ENCODE measurements at regions not wholly inside any gene's neighbourhood (a gene's known extent, or its start where the extent isn't known, plus 50 kb on each side); places are given as distances from the start of the nearest gene placed in this dataset.

- intact Hi-C loops (cut with micrococcal nuclease) = no loop called here
- Mint-ChIP-seq H3K9me3 (ENCODE audit: insufficient read depth) (peaks cover 1% of the 10 kb centered on the region), H3K4me3 (no peak overlapping the region), H3K27ac (no peak overlapping the region), H3K4me1 (no peaks in the 10 kb centered on the region), H3K27me3 (no peaks in the 10 kb centered on the region)
- no peak overlapping the region for H2AFZ ChIP-seq (ENCODE audit: insufficient read depth, low read depth, low read length, poor library complexity, severe bottlenecking)
- no peaks in the 10 kb centered on the region for H4K20me1 ChIP-seq (ENCODE audit: control insufficient read depth, insufficient read depth, low read length, poor library complexity, severe bottlenecking)
- H3K4me1 ChIP-seq (ENCODE audit: control insufficient read depth in 2 of 2, insufficient read depth in 2 of 2, low read length in 2 of 2) = no peaks in the 10 kb centered on the region
- H3K4me3 ChIP-seq (ENCODE audit: control extremely low read depth in 1 of 5, extremely low read depth in 1 of 5, insufficient read depth in 1 of 5, low read depth in 2 of 5, low read length in 4 of 5) = no peak overlapping the region
- no peaks in the 10 kb centered on the region for H3K79me2 ChIP-seq (ENCODE audit: control insufficient read depth, insufficient read depth, low read length)
- DNase-seq (no peak), ATAC-seq (ENCODE audit: low read depth) (no peak)
- no peak overlapping the region for H3K27ac ChIP-seq (ENCODE audit: low read length in 2 of 2)
- peaks cover 0 to 3% (median 0%) of the 10 kb centered on the region in 3 donors for H3K9me3 ChIP-seq (ENCODE audit: control extremely low read depth in 1 of 3, control insufficient read depth in 2 of 3, insufficient read depth in 1 of 3, low read length in 2 of 3)
- no peaks in the 10 kb centered on the region for H3K27me3 ChIP-seq (replicated peaks in 1 of 4; ENCODE audit: control extremely low read depth in 1 of 4, control insufficient read depth in 3 of 4, insufficient read depth in 4 of 4, low read length in 3 of 4)
- CTCF ChIA-PET = no interaction called here
- WGBS (ENCODE audit: insufficient coverage) = 93% methylated on average over 3 of the region's 6 CpGs
- TF ChIP-seq CTCF (IDR thresholded peaks at IDR 0.05) (no peak), EZH2 (IDR thresholded peaks at IDR 0.05; ENCODE audit: borderline replicate concordance, insufficient read depth, low read depth, low read length, poor library complexity, severe bottlenecking) (no peak)
- no peak overlapping the region for H3K9ac ChIP-seq (ENCODE audit: low read length)
- no peaks in the 10 kb centered on the region for H3K36me3 ChIP-seq (replicated peaks in 1 of 2; ENCODE audit: control extremely low read depth in 1 of 2, control insufficient read depth in 1 of 2, extremely low read depth in 1 of 2, insufficient read depth in 2 of 2, low read length in 1 of 2)
- H3K4me2 ChIP-seq (replicated peaks; ENCODE audit: low read depth, low read length, poor library complexity, severe bottlenecking) = no peak overlapping the region
- POLR2A ChIA-PET = no interaction called here
Observed at GRCh38 chr6:106832766-106833510, 141.6 kb downstream of the CD24 start.

- no peak for DNase-seq
- Mint-ChIP-seq H3K9me3 (ENCODE audit: insufficient read depth) (peaks cover 2% of the 10 kb centered on the region), H3K4me3 (no peak overlapping the region), H3K4me1 (peaks cover 2% of the 10 kb centered on the region), H3K27me3 (no peaks in the 10 kb centered on the region), H3K27ac (no peak overlapping the region)
- Histone ChIP-seq H3K36me3 (replicated peaks in 1 of 2; ENCODE audit: control extremely low read depth in 1 of 2, control insufficient read depth in 1 of 2, extremely low read depth in 1 of 2, insufficient read depth in 2 of 2, low read length in 1 of 2) (no peaks in the 10 kb centered on the region), H4K20me1 (ENCODE audit: control insufficient read depth, insufficient read depth, low read length, poor library complexity, severe bottlenecking) (no peaks in the 10 kb centered on the region), H3K4me1 (ENCODE audit: control insufficient read depth in 2 of 2, insufficient read depth in 2 of 2, low read length in 2 of 2) (no peaks in the 10 kb centered on the region), H3K4me3 (ENCODE audit: control extremely low read depth in 1 of 5, extremely low read depth in 1 of 5, insufficient read depth in 1 of 5, low read depth in 2 of 5, low read length in 4 of 5) (no peak overlapping the region), H2AFZ (ENCODE audit: insufficient read depth, low read depth, low read length, poor library complexity, severe bottlenecking) (peak overlapping the region; percentile 31), H3K79me2 (ENCODE audit: control insufficient read depth, insufficient read depth, low read length) (no peaks in the 10 kb centered on the region), H3K27ac (ENCODE audit: low read length in 2 of 2) (no peak overlapping the region), H3K4me2 (replicated peaks; ENCODE audit: low read depth, low read length, poor library complexity, severe bottlenecking) (no peak overlapping the region), H3K9me3 (ENCODE audit: control extremely low read depth in 1 of 3, control insufficient read depth in 2 of 3, insufficient read depth in 1 of 3, low read length in 2 of 3) (peaks cover 0 to 3% (median 0%) of the 10 kb centered on the region in 3 donors), H3K27me3 (replicated peaks in 1 of 4; ENCODE audit: control extremely low read depth in 1 of 4, control insufficient read depth in 3 of 4, insufficient read depth in 4 of 4, low read length in 3 of 4) (no peaks in the 10 kb centered on the region), H3K9ac (ENCODE audit: low read length) (no peak overlapping the region)
- 100% methylated on average over 1 of the region's 2 CpGs for WGBS (ENCODE audit: insufficient coverage)
- ATAC-seq (ENCODE audit: low read depth) = no peak
- intact Hi-C loops (cut with micrococcal nuclease) = no loop called here
- ChIA-PET CTCF (no interaction called here), POLR2A (no interaction called here)
- TF ChIP-seq EZH2 (IDR thresholded peaks at IDR 0.05; ENCODE audit: borderline replicate concordance, insufficient read depth, low read depth, low read length, poor library complexity, severe bottlenecking) (no peak), CTCF (IDR thresholded peaks at IDR 0.05) (no peak)
Observed at GRCh38 chr6:106830930-106831329, 143.6 kb downstream of the CD24 start.
